GM23248 (cell line): ENCODE measurements at regions not wholly inside any gene's neighbourhood (a gene's known extent, or its start where the extent isn't known, plus 50 kb on each side); places are given as distances from the start of the nearest gene placed in this dataset.

Experiments
- EZH2 ChIP-seq: fragments of 200-600 bp; sonication (generic); IDR thresholded peaks from 2 replicates; pipeline ENCODE4 v1.6.1; 2018; ENCODE audit warnings: antibody characterized with exemption, mild to moderate bottlenecking; ENCODE audit not compliant: insufficient read depth, poor library complexity, severe bottlenecking
- EZH2phosphoT487 ChIP-seq: fragments of 200-600 bp; sonication (generic); IDR thresholded peaks from 2 replicates; pipeline ENCODE4 v1.6.1; 2018; ENCODE audit warnings: antibody characterized with exemption, moderate library complexity, mild to moderate bottlenecking, low read depth; ENCODE audit not compliant: insufficient read depth

DNA sequence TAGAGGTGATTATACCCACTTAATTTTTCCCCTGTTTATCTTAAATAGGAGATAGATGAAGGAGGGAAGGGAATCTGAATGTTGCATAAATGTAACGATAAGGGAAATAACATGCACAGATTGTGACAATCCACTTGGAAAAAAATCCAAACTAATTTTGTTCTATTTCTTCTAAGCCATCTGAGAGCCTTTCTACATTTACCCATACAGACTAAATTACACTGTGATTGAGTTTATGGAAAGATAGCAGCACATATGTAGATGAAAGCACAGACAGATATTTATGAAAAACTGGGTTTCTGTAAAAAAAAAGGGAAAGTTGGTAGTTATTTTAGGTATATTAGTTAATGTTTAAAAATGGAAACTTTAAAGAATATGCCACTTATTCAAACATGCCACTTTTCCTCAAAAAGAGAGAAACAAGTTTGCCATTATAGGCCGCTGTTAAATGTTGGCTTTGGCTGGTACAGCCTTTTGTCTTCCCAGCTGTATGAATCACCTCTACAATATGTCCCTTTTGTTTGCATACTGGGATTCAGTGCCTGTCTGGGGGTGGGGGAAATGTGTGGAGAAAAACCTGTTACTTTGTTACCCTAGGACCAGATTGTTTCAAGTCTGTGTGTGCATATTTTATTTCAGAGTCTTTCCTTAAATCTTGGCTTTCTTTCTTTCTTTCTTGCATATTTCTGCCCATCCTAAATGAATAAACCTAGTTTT is 470.2 kb upstream of the LMO3 start:
- no peak for TF ChIP-seq EZH2phosphoT487
- no peak for TF ChIP-seq EZH2
